ENCODE measurements at regions not wholly inside any gene's neighbourhood (a gene's known extent, or its start where the extent isn't known, plus 50 kb on each side); places are given as distances from the start of the nearest gene placed in this dataset.
"Not testable (repeated sequence)": the region's sequence is repeated elsewhere in the genome, so short reads cannot be mapped to it uniquely, and the experiment has no call there.

- TF ChIP-seq CTCF, POLR2A (IDR thresholded peaks at IDR 0.05): not testable (repeated sequence)
Measured at GRCh38 chr2:91984107-91984506, 2887.1 kb upstream of the TEKT4 start.

Measured in upper lobe of left lung (tissue), 4 donors.